CD4-positive, alpha-beta T cell treated with Interleukin-21 for 1 hour (primary cell): ENCODE measurements at regions not wholly inside any gene's neighbourhood (a gene's known extent, or its start where the extent isn't known, plus 50 kb on each side); places are given as distances from the start of the nearest gene placed in this dataset.
"Not testable (repeated sequence)": the region's sequence is repeated elsewhere in the genome, so short reads cannot be mapped to it uniquely, and the experiment has no call there.

Experiments
- DNase-seq: peaks from one replicate; pipeline ENCODE4 v3.0.0-alpha.2; 2020

- DNase-seq: no peak
These were observed 153.0 kb downstream of the UTRN start for GRCh38 chr6:144438103-144438502.

GRCh38 chr6:144439016-144439415 is 153.9 kb downstream of the UTRN start:
- no peak for DNase-seq

- not testable (repeated sequence) for DNase-seq
These were observed 156.7 kb downstream of the UTRN start for GRCh38 chr6:144441801-144442200.

- no peak for DNase-seq
These were observed 158.0 kb downstream of the UTRN start for GRCh38 chr6:144443157-144443556.

- no peak for DNase-seq
These were observed 162.3 kb downstream of the UTRN start for GRCh38 chr6:144447472-144447871.

GRCh38 chr6:144449218-144449617 is 164.1 kb downstream of the UTRN start:
- DNase-seq: no peak

- no peak for DNase-seq
These were observed 164.9 kb downstream of the UTRN start for GRCh38 chr6:144449911-144450597.

- peak; percentile 37 for DNase-seq
These were observed 175.4 kb downstream of the UTRN start for GRCh38 chr6:144460327-144461095.

GRCh38 chr6:144462058-144462457 is 176.9 kb downstream of the UTRN start:
- DNase-seq: no peak

GRCh38 chr6:144466716-144467115 is 181.6 kb downstream of the UTRN start:
- no peak for DNase-seq

- no peak for DNase-seq
These were observed 182.1 kb downstream of the UTRN start for GRCh38 chr6:144467172-144467762.

GRCh38 chr6:144467921-144468320 is 182.8 kb downstream of the UTRN start:
- DNase-seq: no peak

- no peak for DNase-seq
These were observed 183.6 kb downstream of the UTRN start for GRCh38 chr6:144468709-144469108.

- no peak for DNase-seq
These were observed 184.0 kb downstream of the UTRN start for GRCh38 chr6:144469144-144469575.

GRCh38 chr6:144470201-144470600 is 185.1 kb downstream of the UTRN start:
- DNase-seq: not testable (repeated sequence)

GRCh38 chr6:144471986-144472385 is 186.9 kb downstream of the UTRN start:
- DNase-seq: no peak

GRCh38 chr6:144474290-144474689 is 189.2 kb downstream of the UTRN start:
- no peak for DNase-seq

GRCh38 chr6:144474904-144475303 is 189.8 kb downstream of the UTRN start:
- no peak for DNase-seq

- no peak for DNase-seq
These were observed 190.3 kb downstream of the UTRN start for GRCh38 chr6:144475411-144475810.

GRCh38 chr6:144476286-144476685 is 191.2 kb downstream of the UTRN start:
- DNase-seq: no peak

- DNase-seq: no peak
These were observed 192.3 kb downstream of the UTRN start for GRCh38 chr6:144477396-144477795.

- DNase-seq: no peak
These were observed 192.7 kb downstream of the UTRN start for GRCh38 chr6:144477856-144478255.

GRCh38 chr6:144478483-144478882 is 193.3 kb downstream of the UTRN start:
- no peak for DNase-seq

- no peak for DNase-seq
These were observed 194.9 kb downstream of the UTRN start for GRCh38 chr6:144479991-144480390.
